HG02852 (cell line): ENCODE measurements at regions not wholly inside any gene's neighbourhood (a gene's known extent, or its start where the extent isn't known, plus 50 kb on each side); places are given as distances from the start of the nearest gene placed in this dataset.

Experiments used
- ATAC-seq: cut with Tn5 transposase; IDR thresholded peaks from one replicate; pipeline ENCODE4 v1.9.1; 2021; ENCODE audit warnings: mild to moderate bottlenecking, moderate library complexity; ENCODE audit not compliant: unreplicated experiment

DNA sequence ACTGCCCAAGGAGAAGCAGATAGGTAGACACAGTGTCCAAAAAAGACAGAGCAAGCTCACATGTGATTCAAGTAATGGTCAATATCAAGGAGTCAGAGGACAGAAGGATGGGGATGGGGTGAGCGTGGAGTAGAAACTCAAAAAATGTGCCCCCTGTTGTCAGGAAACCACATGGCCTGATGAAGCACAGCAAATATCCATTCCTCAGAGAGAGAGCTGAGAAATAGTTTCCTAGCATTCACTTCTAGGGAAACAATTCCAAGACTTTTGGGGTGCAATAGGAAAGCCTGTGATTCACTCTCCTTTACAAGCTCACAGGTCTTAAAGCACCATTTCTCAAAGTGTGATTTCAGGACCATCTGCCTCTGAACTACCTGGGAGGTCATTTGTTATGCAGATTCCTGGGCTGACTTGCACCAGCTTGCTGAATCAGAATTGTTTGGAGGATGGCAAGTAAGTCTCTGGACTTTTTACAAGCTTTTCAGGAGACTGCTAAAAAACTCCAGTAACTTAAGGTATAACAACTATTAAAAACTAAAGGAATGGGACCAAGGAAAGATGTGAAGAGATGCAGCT lies 432.8 kb downstream of the HDGFL1 start:
- no peak for ATAC-seq

DNA sequence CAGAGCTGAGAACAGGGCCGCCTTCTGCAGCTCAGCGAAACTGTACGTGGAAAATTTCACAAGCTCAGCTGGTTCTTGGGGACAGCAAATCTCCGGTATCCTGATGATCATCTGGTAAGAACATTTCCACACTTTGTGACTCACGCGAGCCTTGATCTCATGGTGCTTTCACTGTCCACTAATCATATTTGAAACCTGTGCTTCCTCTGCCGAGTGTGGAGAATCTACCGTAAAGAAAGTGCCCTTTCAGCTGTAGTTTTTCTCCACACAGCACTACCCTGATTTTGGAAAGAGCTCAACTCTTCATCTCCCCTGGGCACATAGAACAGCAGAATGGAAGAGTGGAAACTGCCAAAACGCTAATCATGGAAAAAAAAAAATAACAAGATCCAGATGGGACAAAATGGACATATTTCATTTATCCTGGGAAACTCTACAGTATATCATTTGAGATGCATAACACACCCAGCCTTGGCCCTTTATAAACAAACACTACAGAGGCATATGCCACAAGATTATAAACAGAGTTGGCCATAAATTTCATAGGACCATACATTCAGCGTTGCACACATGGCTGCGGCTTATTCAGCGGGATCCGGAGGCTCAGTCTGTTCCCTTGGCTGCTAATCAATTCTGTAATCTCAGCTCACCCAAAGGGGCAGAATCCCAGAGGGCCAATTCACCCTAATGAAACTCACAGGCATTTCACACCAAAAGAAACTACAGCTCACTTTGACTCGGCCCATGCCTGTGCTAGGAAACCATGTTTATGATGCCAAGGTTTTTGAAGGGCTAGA lies 434.5 kb downstream of the HDGFL1 start:
- ATAC-seq, result no peak

DNA sequence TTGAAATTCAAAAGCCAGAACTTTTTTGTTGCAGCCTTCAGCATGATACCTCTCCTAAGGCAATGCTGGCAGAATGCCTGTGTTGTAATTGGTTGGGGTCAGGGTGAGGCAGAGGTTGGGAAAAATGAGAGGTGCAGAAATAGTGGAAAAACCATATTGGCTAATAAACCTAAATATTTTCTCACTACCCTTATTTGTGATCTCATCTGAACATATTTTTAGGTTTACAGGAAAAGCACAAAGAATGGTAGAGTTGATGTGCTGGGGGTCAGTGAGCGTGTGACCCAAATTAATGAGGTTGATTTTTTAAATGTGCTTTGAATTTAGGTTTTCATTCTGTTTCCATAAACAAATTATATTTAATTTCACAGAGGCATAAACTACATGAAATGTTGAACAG lies 437.3 kb downstream of the HDGFL1 start:
- ATAC-seq, result no peak

DNA sequence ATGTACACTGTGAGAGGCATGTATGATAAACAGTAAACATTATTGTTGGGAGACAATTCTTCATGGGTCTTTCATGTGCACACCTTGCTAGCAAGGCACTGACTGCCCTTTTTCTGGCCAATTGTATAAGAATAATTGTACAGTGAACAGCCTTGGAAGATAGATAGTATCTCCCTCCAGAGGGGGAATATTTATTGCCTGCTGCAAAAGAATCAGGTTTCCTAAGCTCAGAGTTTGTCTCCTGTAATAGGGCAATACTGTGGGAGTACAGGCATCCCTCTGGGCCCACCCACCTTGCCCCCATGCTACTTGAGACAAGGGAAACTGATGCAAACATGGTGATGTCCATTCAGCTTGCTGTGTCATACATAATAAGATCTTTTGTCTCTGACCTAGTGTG lies 442.2 kb downstream of the HDGFL1 start:
- ATAC-seq, result no peak

DNA sequence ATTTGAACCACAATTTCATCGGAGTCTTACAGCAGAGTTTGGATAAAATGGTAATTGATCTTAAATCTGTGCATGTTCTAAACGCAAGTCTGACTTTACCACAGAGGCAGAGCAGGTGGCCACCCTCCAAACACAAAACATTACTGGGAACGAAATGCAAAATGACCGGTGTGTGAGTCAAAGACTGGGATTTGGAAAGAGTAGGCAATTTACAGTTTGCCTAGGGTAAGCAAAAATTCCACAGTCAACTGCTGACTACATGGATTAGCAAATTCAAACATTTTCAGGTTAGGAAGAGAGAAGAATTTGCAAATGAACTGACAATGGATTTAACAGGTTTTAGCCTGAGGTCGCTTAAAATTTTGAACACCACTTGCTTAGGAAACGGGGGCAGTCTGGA lies 444.4 kb downstream of the HDGFL1 start:
- no peak for ATAC-seq

DNA sequence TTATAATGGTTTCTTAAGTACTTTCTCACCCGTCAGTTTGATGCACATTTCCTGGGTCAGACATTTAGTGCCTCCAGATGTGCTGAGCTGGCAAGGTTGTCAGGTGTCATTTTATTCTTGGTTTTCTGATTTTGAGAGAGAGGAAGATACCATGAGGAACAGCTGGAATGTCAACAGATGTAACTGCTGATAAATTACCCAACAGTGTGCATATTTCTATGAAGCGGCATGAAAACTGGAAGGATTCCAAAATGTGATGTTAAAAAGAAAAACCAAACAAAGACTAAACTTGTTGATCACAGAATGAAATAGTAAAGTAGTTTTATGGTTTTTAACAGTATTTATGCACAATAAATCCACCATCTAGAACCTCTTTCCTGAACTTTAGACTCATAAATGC lies 447.3 kb downstream of the HDGFL1 start:
- ATAC-seq, result no peak

DNA sequence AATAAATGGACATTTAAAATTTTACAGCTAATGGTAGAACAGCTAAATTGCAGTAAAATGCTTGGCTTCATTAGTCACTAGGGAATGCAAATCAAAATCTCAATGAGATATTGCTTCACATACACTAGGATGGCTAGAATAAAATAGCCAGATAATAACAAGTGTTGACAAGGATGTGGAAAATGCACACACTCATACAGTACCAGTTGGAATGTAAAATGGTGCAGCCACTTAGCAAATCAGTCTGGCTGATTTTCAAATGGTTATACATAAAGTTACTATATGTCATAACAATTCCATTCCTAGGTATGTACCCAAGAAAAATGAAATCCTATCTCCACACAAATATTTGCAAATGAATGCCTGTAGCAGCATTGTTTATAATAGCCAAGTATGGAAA lies 452.1 kb downstream of the HDGFL1 start:
- no peak for ATAC-seq

DNA sequence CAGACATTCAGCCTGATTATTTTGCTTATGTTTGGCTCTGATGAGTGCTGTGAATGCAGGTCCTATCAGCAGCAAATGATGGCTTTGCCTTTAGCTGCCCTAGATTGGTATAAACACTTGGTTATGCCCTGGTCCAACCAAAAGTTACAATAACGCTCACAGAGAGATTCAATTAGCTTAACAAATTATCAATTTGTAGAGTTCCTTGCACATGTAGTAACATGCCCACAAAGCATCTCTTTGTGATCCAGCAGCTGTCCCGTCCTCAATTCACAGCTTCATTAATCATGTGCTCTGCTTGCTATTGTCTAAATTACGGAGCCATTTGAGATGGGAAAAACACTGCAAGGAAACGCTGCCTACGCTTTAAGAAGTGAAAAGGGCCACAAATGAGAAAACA lies 457.9 kb downstream of the HDGFL1 start:
- ATAC-seq, result no peak

DNA sequence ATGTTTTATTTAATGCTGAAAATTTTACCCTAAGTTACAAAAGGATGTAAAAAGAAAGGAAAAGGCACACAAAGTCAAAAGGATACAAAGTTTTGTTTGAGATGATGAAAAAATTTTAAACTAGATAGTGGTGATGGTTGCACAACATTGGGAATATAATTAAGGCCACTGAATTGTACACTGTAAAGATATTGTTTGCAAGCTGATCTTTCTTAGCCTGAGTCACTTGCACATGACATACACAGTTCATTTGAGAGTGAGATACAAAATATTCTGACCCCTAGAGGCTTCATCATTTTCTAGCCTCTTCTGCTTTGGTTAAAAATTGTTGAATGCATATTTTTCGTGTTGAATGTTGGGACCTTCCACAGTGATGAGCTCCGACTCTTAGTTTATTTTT lies 462.6 kb downstream of the HDGFL1 start:
- ATAC-seq, result no peak

DNA sequence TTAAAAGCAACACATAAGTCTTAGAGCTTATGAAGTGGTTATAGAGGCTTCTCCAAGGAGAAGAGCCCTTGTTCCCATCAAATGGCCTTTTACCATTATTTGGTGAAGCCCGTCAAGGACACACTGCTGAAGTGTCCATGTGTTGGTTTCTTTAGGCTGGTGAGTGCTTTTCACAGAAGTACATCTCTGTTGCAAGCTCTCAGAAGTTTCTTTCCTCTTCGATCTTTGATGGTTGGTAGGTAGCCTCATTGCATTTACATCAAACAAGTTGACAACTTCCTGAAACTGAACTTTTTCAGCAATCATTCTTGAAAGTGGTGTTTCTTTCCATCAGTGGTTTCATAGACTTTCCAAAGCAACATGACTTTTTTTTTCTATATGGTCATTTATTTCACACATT lies 465.6 kb downstream of the HDGFL1 start:
- ATAC-seq, result no peak

DNA sequence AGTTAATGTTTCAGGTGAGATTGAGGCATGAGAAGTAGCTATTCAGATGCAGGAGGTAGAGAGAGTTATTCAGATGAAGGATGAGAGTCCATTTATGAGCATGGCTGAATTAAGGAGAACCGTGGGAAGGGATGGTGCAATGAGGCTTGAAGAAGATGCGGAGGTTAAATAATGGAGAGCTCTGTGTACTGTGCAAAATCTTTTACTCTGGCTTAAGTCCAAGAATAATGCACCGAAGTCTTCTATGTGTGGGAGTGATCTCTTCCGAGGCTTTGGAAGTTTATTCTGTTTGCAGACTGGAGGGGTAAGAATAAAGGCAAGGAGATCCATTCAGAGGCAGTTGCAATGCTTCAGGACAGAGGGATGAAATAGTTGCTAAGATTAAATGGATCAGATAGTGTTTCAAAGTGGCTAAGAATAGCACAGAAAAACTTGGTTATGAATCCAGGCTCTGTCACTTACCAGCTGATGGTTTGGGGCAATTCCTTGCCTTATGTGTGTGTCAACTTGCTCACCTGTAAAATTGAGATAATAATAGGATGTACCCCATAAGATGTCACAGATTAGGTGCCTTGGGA lies 467.1 kb downstream of the HDGFL1 start:
- no peak for ATAC-seq

DNA sequence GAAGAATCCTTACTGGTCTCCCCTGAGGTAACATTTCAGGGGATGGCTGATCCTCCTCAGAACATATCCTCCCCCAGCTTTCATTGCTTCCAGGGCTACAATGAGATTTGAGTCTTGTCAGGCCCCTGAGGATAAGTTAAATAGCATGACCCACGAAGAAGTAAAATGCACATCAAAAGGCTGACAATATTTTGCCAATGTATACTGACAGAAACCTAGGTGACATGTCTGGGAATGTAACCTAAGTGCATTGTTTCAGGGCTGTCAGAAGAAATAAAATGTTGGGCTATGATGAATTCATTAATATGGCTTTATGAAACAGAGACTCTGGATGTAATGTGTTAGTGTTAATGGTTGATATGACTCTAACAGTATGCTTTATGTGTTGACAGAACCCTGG lies 471.5 kb downstream of the HDGFL1 start:
- ATAC-seq, result no peak

DNA sequence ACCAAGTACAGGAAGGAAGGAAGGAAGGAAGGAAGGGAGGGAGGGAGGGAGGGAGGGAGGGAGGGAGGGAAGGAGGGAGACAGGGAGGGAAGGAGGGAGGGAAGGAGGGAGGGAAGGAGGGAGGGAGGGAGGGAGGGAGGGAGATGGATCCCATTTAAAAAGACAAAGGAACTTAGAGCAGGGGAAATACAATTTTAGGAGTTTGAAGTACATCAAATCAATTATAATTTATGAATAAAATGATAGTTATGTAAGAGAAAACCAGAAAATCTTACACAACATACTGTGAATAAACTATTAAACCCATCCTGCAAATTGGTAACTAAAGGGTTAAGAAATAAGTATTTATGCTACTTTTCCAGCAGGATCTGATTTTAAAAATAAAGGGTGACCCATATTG lies 475.9 kb downstream of the HDGFL1 start:
- no peak for ATAC-seq

DNA sequence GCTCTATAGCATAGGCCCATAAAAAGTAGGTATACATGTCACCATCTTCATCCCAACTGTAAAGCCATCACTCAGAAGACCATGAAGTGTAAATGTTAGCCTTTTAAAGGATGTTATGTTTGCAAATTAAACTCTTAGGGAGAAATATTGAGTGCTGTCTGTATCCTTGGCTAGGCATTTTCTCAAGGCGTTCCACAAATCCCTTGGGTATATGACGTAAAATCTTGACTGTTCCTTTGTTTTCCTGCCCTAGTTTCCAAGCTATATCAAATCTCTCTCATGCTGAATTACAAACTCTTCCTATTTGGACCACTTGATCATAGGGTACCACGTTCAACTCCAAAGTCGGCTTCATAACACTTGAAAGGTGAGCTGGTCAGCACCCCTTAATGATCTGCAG lies 486.2 kb downstream of the HDGFL1 start:
- ATAC-seq, result no peak

DNA sequence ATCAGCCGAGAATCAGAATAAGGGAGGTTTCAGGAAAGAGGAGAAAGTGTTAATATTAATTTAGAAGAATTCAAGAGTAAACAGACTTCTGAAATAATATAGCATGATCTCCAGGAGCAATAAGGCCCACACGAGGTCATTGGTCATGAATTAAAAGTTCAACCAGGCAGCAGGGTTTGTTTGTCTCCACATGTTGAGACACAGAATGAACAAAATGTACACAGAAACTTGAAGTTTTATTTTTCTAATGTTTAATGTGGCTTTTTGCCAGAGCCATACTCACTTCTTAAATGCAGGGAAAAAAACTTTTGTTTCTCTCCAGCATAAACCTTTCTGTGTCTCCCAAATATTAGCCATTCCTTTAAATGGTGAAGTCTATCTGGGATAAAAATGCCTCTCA lies 504.5 kb downstream of the HDGFL1 start:
- no peak for ATAC-seq

DNA sequence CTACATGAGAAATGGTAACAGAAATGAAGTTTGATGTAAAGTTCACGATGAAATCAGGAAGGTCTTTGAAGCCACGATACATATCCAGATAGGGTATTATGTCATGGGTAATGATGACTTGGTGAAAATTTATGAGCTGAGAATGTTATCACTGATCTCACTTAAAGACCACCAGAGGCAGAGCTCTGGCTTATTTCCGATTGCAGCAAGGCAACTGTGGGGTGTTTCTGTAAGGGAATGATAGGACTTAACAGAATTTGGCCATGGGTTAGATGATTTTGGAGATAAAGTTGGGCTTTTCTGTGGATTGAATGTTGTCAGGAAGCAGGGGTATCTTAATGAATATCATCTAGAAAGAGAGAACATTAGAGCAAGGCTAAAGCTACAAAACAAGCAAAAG lies 508.4 kb downstream of the HDGFL1 start:
- ATAC-seq, result no peak

DNA sequence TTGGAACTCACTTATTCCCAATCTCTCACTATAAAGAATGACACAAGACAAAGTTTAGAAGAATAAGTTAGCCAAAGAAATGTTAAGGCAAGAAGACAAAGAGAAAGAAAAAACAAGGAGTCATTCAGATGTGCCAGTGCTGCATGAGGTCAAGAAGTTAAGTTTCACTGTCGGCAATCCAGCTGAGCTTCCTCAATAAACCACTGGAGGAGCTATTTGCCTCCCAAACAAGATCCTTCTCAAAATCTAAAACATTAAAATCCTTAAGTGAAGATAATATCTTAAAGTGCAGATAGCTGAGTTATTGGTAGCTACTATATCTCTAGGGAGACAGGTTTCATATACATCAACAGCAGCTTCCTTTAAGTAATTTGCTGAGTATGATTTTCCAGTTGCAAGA lies 512.3 kb downstream of the HDGFL1 start:
- ATAC-seq, result no peak

DNA sequence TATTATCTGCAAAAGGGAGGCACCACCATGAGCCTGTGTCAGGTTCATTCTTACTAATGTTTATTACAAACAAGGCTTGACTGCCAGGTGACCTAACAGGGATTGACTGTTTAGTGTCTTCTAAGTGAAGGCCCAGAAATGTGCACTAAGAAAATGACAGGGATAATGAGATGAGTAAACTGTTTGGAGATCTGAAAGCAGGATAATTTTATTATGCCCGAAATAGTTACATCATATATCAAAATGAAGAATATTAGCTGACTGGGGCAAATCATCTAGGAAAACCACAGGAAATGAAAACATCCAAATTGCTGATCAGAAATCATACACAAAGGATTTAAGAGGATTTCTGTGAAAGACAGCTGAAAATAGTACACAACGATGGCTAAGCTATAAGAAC lies 516.7 kb downstream of the HDGFL1 start:
- no peak for ATAC-seq

DNA sequence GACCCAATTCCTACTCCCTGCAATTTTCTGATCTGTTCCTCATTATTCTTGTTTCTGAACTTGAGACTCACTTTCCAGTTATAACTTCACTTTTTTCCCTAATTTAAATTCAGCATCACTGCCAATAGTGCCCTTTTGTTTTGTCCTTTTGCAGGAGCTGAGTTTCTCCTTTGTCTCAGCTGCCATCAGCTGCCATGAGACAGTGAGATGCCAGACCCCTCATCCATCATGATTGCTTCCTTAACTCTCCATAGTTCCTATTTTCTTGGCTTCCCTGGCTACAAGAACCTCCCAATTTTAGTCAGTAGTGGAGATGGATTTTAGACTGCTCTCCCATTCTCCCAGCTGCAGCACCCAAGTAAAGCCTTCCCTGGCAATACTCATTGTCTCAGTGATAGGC lies 518.1 kb downstream of the HDGFL1 start:
- no peak for ATAC-seq

DNA sequence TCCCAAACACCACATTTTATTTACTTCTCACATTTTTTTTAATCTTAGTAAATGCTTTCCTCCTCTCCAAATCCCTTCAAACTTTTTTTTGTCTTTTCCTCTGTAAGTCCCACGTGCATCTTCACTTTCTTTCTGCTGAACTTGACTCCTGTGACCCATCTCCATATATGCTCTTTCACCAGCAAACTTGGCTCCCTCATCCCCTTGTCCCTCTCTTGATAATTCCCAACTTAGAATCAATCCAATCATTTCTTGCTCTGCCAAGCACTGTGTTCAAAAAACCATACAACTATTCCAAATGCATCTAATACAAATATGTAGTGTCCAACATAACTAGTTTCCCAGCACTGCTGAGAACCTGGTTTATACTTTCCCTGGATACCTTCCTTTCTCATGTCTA lies 519.4 kb downstream of the HDGFL1 start:
- no peak for ATAC-seq

DNA sequence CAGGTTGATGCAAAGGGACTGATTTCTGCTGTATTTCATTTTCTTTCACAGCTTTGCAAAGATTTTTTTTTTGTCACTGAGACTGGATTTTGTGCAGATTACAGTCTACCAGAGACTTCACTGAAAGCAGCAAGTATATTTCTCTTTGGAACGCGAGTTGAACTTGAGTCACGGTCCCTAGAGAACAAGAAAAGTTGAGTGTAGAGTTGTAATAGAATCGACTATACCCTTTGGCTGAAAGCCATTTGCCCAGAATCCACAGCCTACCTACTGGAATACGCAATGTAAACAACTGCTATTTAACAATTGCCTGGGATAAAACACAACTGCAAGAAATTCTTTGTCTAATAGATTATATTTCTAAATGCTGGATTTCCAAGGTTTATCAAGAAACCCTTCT lies 520.6 kb downstream of the HDGFL1 start:
- no peak for ATAC-seq

DNA sequence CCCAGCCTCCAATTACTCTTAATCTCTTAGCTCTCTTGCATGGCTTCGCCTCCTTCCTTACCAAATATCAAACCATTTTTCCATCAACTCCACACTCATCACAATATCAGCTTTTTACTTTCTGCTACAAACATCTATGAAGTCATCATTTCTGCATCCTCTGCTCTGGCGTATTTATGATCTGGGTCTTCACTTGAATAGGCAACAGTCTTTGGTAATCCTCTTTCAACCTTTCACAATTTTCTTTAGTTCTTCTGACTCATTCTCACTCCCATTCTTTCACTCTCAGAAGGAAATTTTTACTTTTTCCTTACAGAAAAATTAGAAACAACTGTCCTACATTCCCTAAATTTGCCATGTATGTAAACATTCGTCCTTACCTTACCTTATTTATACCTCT lies 522.4 kb downstream of the HDGFL1 start:
- no peak for ATAC-seq

DNA sequence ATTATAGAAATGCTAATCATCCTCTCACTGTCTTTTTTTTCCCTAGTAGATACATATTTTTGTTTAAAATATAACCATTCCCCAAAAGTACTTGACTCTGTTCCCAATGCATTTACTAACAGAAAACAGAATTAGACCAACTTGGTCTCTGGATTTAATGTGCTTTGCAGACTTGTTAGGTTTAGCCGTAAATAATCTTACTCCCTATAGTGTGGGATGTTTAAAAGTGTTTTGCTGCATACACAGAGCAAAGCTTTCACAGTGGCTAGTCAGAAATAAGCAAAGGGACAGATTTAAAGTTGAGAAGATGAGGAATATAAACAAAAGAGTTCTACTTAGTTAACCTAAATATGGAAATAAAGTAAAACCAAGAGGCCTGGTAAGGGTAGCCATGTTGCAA lies 527.5 kb downstream of the HDGFL1 start:
- ATAC-seq, result no peak
